SH-SY5Y (cell line): ENCODE measurements at regions not wholly inside any gene's neighbourhood (a gene's known extent, or its start where the extent isn't known, plus 50 kb on each side); places are given as distances from the start of the nearest gene placed in this dataset.

Source experiments
- GATA2 ChIP-seq: IDR thresholded peaks from 2 replicates; pipeline ENCODE4 v1.6.1; 2011; ENCODE audit warnings: mild to moderate bottlenecking, low read depth, low read length
- GATA3 ChIP-seq: IDR thresholded peaks from 2 replicates; pipeline ENCODE4 v1.6.1; 2011; ENCODE audit warnings: low read depth, mild to moderate bottlenecking, low read length, moderate library complexity

DNA sequence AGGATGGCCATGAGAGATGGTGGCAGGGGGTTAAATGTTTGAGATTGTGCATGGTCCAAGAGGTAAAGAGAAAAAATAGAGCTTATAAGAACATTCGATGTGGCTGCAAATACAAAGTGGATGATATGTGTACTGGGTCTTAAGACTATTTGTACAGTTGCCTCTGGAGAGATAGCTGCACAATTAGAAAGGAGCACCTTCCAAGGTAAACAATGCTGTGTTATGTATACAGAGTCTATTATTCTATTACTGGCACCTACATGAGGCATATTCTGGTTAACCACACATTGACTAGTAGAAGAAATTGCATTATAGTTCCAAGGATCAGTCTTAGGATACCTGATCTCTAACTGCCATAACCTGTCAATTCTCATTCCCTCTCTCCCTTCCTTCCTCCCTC is 238.0 kb upstream of the FOXN3 start:
- TF ChIP-seq GATA3 (no peak), GATA2 (no peak)
